Activated effector memory CD4-positive, alpha-beta T cell treated with anti-CD3 and anti-CD28 coated beads, Interleukin-2, amount 50 U/mL, for 16 hours (primary cell): ENCODE measurements at regions not wholly inside any gene's neighbourhood (a gene's known extent, or its start where the extent isn't known, plus 50 kb on each side); places are given as distances from the start of the nearest gene placed in this dataset.
"Not testable (repeated sequence)": the region's sequence is repeated elsewhere in the genome, so short reads cannot be mapped to it uniquely, and the experiment has no call there.

Experiments
- DNase-seq: peaks from one replicate; pipeline ENCODE4 v3.0.0-alpha.2; 2020

DNA sequence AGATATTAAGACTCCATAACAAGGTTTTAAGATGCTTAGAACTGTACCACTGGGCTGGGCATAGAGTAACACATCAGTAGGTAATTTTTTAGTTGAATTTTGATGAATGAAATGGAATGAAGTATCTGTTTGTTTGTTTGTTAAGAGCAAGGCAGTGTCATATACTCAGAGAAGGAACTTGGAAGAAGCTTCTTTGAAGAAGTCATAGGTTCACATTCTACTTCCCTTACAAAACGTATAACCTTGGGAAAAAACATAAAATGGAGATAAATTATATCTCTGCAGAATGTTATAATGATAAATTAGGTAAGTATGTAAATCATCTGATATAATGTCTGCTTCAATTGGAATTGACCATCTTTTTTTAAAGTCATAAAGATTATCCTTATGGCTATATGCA is 122.1 kb upstream of the SLC39A10 start:
- no peak for DNase-seq

GRCh38 chr2:195533771-195534642 is 123.0 kb upstream of the SLC39A10 start:
- DNase-seq, result peak; percentile 89

GRCh38 chr2:195532628-195533271 is 124.3 kb upstream of the SLC39A10 start:
- DNase-seq, result no peak

DNA sequence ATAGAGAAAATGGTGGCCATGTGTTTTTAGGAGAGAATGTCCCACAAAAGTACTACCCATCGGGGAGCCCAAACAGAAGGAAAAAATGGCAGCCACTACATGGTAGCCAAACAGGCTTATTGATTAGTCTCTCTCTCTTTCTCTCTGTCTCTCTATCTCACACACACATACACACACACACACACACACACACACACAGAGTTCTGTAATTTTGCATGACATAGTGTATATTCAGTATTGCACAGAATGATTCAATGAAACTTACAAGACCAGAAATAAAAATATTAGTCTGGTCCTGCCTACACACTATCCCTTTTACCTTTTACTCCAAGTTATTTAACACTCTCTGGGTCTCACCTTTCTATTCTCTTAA is 124.8 kb upstream of the SLC39A10 start:
- DNase-seq, result no peak

DNA sequence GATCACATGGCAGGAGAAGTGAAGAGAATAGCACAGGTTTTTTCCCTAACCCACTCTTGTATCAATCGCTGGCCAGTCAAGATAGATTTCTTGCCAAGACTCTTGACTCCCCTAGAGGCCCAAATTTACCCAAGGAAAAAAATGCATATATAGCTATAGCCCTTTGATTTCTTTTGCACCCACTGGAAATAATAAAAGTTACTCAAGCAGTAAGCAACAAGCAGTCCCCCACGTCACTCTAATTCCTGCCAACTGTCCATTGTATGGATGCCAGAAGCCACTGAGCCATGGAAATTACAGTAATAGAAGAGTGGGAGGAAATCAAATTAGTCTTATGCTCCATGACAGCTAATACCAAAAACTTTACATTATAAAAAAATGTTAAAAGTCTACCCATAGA is 125.3 kb upstream of the SLC39A10 start:
- no peak for DNase-seq

GRCh38 chr2:195523242-195523641 is 133.8 kb upstream of the SLC39A10 start:
- not testable (repeated sequence) for DNase-seq

GRCh38 chr2:195521589-195521988 is 135.4 kb upstream of the SLC39A10 start:
- DNase-seq, result no peak

DNA sequence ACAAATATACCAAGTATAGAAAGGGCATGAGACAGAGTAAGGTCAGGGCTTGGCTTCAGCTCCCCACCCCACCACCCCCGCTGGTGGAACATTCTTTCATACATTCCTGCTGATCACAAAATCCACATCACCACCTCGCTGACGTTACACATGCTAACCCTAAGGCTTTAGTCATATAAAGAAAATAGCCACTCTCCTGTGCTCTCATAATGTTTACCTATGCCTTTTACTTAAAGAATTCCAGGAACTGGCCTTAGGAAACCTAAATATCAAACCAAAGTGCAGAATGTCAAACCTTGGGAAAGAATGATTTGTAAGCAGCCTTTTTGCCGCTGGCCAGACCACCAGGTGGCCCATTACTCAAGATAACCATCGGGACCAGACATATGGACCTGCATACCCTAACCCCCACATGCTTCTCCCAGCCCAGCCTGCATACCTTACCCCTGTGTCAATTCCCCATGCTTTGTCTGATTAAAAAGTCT is 136.3 kb upstream of the SLC39A10 start:
- no peak for DNase-seq

- DNase-seq, result no peak
Measured at GRCh38 chr2:195515551-195515950, 141.5 kb upstream of the SLC39A10 start.

DNA sequence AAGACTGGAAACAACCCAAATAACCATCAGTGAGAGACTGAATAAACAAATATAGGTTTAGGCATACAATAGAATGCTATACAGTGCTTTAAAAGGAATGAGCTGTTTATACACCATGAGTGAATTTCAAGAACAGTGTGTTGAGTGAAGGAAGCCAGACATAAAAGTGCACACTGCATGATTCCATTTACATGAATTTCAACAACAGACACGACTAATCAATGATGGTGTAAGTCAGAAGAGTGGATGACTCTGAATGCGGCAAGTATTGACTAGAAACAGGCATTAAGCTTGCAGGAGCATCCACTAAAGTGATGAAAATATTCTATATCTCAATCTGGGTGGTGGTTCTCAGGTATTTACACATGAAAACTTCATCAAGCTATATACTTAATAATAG is 142.7 kb upstream of the SLC39A10 start:
- DNase-seq, result no peak

- DNase-seq, result no peak
Measured at GRCh38 chr2:195513119-195513518, 143.9 kb upstream of the SLC39A10 start.

DNA sequence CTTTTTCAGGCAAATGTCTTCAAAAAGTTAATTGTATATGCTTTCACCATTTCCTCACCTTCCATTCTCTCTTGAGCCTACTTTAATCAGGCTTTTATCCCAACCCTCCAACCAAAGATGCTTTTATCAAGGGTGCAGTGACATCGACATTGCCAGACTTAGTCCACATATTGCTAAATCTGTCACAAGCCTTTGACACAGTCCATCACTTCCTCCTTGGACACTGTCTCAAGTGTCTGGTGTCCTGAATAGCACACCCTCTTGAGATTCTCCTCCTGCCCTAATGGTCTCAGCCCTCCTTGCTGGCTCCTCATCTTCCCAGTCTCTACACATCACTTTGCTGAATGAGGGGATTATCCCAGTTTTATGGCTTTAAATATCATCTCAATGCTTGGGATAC is 147.5 kb upstream of the SLC39A10 start:
- no peak for DNase-seq

- DNase-seq, result no peak
Measured at GRCh38 chr2:195508139-195508455, 148.9 kb upstream of the SLC39A10 start.

DNA sequence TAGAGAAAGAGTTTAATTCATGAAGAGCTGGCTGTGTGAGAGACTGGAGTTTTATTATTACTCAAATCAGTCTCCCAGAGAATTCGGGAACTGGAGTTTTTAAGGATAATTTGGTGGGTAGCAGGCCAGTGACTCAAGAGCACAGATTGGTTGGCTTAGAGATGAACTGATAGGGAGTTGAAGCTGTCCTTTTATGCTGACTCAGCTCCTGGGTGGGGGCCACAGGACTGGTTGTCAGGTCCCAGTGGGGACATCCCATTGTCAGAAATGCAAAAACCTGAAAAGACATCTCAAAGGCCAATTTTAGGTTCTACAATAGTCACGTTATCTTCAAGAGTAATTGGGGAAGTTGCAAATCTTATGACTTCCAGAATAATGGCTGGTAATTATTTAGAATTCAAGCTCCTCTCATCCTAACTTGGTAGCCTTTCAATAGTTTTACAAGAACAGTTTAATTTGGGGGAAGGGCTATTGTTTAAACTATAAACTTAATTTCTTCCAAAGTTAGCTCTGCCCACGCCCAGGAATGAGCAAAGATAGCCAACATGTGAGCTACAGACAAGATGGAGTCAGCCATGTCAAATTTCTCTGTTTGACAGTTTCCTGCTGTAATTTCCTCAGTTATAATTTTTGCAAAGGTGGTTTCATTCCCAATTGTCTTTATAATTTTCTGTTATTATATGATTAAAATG is 149.4 kb upstream of the SLC39A10 start:
- DNase-seq, result no peak

DNA sequence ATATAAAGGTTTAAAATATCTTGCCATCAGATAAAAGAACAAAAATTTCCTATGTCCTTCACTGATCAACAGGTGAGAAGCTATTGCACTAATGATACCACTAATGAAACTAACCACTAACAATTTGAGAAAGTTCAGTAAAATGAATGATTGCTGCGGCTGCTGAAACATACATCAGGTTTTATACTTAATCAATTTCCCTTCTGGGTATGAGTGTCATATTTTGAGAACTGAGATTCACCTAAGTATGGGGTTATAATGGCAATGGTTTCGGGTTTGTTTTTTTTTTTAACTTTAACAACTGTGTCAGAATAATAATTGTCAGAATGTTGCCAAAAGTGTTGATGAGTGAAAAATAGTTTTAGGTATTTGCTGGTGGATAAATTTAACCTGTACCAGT is 151.3 kb upstream of the SLC39A10 start:
- DNase-seq, result no peak

- no peak for DNase-seq
Measured at GRCh38 chr2:195503208-195503607, 153.8 kb upstream of the SLC39A10 start.

GRCh38 chr2:195501746-195502145 is 155.3 kb upstream of the SLC39A10 start:
- no peak for DNase-seq

- no peak for DNase-seq
Measured at GRCh38 chr2:195500879-195501278, 156.1 kb upstream of the SLC39A10 start.

DNA sequence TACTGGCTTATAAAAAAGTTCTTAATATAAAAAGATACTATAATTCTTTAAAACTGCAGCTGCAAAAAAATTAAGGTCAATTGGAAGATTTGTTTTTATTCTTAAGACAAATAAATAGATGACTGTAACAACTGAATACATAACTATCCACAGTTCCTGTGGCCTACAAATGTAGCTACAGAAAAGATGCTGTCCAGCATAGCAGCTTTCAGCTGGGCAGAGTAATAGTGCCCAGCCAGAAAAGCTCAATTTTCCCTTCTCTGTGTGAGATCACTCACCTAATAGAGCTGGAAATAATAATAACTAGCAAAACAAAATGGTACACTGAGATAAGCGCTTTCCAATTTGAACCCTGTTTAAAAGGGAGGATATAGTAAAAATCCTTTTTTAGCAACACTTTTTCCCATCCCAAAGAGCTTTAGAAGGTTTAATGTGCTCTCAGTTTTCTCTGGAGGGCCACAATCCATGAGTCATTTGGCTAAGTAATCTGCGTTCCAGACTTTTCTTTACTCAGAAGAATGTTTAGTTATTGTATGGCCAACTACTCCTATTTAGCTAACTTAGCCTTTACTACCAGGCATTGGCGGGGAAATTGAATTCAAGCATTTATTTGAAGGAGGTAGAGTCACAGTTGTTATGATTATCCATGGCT is 158.1 kb upstream of the SLC39A10 start:
- DNase-seq, result no peak

GRCh38 chr2:195498176-195498575 is 158.8 kb upstream of the SLC39A10 start:
- DNase-seq, result peak; percentile 84

DNA sequence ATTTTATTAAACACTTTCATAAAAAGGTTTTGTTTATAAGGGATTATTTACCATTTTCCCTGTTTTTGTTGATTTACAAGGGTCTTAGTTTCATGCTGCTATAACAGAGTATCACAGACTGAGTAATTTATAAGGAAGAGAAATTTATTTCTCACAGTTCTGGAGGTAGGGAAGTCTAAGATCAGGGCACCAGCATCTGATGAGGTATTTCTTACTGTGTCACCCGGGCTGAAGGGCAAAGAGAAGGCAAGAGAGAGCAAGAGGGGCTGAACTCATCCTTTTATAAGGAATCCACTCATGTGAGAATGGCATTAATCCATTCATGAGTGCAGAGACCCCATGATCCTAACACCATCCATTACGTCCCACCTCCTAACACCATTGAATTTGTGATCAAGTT is 160.0 kb upstream of the SLC39A10 start:
- DNase-seq, result no peak

- no peak for DNase-seq
Measured at GRCh38 chr2:195495966-195496365, 161.1 kb upstream of the SLC39A10 start.

DNA sequence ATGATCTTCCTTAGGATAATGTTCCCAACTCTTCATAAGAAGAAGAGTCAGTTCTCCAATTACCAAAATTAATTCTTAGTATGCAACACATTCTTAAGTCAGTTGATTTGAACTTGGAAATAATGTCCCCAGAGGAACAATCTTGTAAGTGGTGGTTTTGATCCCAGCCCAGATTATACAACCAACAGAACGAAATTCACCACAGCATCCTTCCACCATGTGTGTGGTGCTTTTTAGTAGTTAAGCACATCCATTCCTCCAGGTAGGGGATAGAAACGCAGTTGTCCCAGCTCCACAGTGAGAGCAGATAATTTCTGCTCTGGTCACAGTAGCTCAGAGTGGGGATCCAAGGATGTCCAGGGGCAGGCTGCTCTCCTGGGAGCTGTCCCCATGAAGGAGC is 161.7 kb upstream of the SLC39A10 start:
- no peak for DNase-seq
